Activated CD4-positive, alpha-beta T cell treated with anti-CD3 and anti-CD28 coated beads for 48 hours (primary cell): ENCODE measurements at regions not wholly inside any gene's neighbourhood (a gene's known extent, or its start where the extent isn't known, plus 50 kb on each side); places are given as distances from the start of the nearest gene placed in this dataset.

Experiments used
- DNase-seq: peaks from one replicate; pipeline ENCODE4 v3.0.0-alpha.2; 2020

DNA sequence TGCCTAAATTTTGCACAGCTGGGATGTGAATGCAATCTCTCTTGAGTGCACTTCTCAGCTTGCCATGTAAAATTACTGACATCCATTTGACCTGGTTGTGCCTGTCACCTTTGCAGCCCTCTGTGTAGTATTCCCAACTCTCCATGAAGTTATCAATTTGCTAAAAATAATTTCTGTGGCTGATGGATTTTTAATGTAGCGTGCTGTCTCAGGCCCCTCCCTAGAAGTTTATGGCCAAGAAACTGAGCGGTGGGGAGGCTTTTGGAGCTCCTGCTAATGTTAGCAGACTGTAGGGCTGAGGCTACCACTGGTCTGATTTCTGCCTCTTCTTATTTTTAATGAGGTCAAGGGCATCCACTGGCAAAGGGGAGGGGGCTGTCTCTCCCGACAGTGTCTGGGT lies 577.0 kb upstream of the DPP6 start:
- DNase-seq, result no peak

DNA sequence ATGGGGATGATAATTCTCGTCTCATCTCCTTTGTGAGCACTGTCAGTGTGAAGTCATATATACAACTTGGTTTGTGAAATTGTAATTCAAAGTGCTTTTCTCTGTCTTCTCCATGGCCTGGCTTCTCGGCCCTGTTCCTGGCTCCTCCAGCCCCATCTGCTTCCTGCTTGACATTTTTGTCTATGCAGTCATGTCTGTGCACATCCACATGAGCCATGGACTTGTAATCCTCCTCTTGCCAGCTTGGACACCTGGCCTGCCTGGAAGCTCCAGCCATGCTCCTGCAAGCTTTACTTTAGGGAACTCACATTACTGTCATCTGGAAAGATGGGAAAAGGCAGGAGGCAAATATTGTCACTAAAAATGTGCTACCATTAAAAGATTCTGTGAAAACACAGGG lies 576.0 kb upstream of the DPP6 start:
- no peak for DNase-seq

DNA sequence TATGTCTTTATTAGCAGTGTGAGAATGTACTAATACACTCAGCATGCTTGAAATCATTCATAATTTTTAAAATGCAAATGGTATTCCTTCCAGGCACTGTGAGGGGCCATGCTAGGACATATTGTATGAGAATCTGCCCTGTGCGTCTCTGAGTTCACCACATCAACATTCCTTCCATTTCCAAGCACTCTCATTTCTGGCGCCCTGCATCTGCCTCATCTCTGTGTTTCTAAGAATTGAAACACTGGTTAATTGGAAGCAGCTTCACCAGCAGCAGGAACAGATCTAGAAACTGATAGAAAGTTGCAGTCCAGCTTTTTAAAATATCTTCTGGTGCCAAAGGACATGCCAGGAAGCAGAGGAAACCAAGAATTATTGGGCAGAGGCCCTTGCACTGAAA lies 555.9 kb upstream of the DPP6 start:
- DNase-seq, result no peak

DNA sequence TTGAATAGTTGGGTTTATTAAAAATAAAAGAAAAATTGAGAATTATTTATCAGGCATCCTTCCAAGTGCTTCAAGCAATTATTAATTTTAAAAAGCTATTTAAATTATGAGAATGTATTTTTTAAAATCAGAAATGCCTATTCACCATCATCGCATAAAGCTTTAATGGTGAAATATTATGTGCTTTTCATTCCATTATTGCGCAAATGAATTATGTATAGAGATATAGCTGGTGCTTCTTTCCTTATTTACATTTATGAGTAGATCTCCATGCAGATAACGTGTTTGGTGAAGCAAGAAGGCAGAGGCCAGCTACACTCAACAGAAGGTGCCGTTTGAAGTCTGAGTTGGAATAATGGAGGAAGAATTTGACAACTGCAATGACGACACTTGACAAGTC lies 549.1 kb upstream of the DPP6 start:
- DNase-seq, result no peak

DNA sequence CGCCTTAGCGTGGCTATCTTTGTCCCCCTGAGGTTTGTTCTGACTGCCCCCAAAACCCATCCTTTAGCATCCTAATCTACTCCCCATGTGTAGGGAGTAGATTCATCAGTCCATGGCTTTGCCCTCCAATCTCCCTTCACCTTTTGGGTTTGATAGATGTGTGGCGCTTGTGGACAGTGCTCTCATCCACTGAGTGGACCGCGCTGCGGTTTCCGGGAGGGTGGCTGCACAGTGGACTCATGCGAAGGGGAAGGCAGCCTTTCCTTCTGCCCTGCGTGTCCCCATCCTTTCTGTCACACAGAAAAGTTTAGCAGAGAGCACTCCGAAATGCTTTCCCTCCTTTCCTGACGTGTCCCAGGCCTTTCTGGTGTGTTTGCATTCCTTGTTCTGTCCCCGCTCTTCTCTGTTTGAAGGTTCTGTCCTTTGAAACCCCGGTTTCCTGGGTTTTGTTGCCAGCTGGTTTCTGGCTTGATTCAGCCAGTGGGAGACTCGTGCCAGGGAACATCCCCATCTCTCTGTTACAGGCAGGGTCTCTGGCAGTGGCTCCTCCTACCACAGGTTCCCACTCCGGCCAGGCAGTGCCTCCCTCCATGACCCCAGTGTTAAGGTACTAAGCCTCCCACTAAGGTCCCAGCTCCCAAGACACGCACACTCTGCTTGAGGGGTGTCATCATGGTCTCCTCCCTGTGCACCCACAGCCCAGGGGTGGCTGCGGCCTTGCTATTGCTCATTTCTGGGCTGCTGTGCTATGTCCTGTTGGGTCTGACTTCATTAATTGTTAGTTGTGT lies 547.7 kb upstream of the DPP6 start:
- no peak for DNase-seq

DNA sequence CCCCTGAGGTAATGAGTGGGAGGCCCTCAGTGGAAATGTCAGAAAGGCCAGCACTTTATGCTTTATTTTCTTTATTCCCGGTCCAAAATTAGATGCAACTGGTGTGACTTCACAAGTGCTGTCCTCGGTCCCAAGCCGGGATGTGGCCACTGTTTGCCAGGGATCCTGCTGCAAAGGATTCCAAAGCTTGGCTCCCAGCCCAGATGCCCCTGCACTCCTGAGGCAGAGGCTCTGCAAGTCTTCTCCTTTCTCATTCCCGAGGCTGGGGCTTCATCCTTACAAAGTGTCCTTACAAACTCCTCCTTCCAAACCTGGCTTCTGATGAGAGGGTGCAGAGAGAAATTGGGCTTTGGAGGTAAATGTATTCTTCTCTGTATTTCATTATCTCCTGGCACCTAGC lies 544.3 kb upstream of the DPP6 start:
- no peak for DNase-seq

DNA sequence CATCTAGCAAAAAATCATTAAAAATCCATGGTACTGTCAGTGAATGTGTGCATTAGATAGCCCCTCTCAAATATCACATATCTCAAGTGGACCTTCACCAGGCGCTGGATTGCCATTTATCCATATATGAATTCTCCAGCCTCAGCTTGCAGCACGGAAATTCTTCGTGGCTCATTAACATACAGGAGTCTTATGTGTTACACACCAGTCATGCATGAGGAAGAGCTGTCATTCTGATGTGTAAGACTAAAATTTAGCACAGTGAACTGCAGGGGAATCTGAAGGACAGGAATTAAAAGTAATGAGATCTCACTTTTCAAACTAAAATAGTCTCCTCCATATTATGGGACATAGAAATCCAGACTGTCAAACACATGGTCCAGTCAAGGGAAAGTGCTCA lies 542.4 kb upstream of the DPP6 start:
- DNase-seq, result no peak

DNA sequence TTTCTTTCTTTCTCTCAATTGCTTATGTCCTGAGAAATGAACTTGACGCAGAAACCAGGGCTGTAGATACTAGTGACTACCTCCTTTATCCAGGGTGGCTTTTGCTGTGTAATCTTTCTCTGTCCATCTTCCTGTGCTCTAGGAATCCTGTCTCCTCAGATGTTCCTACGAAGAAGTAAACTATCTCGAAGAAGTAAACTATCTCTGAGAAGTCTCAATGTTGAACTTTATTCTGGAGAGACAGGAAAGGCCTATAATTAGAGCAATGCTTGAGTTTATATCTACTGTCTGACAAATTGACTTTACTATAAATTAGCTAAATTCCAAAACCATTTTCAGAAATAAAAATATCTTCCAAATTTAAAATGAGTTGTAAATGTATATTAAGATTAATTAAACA lies 541.5 kb upstream of the DPP6 start:
- DNase-seq, result no peak

DNA sequence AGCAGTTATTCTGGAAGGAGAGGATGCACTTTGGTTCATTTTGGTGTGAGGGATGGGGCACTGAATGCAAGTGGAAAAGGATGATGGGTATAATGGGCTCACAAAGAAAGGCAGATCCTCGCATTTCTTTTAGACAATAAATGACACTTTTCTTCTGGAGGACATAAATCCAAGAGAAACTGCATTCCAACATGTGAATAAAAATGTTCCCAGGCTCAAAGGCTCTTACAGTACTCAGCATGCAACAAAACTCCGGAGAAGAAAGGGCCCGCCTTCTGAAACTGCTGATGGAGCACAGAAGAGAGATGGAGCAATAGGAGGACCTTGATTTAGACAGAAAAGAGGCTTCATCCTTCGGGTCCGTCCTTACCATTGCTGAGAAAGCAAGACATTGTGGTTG lies 538.2 kb upstream of the DPP6 start:
- DNase-seq, result no peak

DNA sequence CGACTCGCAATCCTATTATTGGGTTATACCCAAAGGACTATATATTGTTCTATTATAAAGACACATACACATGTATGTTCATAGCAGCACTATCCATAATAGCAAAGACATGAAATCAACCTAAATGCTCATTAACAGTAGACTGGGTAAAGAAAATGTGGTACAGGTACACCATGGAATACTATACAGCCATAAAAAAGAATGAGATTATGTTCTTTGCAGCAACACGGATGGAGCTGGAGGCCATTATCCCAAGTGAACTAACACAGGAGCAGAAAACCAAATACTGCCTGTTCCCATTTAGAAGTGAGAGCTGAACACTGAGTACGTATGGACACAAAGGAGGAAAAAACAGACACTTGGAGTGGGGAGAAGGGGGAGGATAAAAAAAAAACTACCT lies 536.8 kb upstream of the DPP6 start:
- no peak for DNase-seq

DNA sequence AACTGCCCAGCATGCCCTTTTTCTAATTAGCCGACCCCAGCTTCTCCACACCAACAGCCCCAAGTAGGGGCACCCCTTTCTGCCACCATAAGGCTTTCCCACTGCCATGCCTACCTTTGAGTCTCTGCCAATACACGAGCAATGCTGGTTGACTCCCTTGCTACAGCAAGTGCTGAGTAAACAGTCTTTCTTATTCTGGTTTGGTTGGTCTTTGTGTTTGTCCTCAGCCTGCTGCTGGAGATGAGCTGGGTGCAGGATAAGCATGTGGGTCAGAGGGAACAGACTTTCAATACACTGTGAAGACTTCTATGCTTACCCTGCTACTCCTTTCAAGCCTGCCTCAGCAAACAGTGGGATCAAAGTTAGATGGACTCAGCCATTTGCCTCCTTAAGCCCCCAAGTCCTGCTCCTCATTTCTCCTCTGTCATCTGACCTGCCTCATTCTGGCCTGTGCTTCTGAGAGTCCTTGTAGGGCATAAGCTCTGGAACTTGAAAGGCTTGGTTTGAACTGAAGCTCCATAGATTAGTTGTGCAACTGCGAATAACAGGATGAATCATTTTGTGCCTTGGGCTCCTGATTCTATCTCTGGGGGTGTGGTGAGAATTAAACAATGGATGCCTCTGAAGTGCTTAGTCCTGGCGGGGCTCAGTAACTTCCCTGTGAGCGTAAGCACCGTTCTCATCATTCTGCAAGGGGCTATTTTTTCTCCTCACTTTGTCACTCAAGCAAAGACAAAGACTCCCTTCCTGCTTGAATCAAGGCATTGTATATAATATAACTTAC lies 533.8 kb upstream of the DPP6 start:
- no peak for DNase-seq

DNA sequence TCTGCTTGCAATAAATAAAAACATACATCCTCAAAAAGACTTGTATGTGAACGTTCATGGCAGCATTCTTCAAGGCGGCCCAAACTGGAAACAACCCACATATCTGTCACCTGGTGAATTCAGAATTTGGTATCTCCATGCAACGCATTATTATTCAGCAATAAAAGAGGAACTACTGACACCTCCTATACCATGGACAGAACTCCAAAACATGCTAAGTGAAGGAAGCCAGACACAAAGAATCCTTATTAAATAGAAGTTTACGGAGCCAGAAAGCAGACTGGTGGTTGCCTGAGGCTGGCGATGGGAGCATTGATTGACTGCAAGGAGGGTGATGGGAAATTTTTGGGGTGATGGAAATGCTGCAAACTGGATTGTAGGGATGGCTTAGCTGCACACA lies 530.8 kb upstream of the DPP6 start:
- DNase-seq, result no peak

DNA sequence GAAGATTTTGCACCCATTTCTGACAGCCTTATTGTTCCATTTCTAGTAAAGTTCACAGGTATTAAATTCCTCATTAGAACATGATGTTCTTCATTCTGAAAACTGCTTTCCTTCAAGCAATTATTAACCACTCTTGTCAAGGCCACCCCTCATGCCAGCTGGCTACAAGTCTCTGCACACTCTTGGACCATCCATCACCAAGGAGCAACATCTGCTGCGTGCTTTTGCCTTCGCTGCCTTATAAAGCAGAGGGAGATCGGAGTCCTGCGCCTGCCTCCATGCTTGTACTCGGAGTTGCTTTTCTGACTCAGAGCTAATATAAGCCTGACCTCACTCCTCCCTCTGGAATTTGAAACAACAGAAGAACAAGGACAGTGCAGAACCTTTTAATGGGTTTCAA lies 529.9 kb upstream of the DPP6 start:
- no peak for DNase-seq

DNA sequence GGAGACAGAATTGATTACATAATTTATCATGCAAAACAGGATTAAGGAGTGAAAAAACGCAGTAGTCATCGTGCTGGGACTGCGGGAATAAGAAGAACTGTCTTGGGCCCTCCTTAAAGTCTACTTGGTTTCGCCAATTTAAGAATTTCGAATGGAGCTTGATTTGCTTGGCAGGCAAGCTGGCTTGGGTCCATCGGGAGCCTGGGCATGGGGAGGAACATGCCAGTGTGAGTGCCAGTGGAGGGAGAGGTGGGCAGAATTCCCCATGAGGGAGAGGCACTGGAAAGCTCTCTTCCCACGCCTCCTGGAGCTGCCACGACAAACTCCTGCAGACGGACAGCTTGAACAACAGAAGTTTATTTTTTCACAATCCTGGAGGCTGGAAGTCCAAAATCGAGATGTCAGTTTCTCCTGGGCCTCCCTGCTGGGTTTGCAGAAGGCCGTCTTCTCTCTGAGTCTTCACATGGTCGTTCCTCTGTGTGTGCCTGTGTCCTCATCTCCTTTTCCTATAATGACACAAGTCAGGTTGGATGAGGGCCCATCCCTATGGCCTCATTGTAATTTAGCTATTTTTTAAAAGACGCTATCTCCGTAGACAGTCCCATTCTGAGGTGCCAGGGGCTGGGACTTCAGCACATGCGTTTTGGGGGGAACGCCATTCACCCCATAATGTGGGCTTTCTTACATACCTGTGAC lies 528.7 kb upstream of the DPP6 start:
- DNase-seq, result no peak

DNA sequence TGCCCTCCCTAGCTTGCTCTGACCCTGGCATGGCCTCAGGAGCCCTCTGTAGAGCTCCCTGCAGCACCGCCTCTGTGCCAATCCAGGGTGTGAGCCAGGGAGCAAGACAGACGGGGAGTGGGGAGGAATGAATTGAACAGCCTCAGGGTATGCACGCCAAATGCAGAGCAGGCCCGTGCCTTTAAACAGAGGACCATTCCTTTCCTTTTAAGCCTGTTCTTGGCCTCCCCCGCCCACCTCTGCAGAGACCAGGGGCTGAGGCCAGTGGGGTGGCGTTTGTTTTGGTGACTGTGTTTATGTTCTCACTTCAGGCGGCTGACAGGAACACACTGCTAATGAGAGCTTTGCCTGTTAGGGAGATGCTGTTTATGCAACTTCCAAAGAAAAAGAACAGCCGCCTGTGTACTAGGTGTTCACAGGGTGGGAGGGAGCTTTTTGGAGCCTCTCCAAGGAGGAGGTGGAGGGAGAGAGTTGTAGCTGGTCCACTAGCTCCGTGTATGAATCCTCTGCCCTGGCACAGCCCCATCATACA lies 528.1 kb upstream of the DPP6 start:
- no peak for DNase-seq

DNA sequence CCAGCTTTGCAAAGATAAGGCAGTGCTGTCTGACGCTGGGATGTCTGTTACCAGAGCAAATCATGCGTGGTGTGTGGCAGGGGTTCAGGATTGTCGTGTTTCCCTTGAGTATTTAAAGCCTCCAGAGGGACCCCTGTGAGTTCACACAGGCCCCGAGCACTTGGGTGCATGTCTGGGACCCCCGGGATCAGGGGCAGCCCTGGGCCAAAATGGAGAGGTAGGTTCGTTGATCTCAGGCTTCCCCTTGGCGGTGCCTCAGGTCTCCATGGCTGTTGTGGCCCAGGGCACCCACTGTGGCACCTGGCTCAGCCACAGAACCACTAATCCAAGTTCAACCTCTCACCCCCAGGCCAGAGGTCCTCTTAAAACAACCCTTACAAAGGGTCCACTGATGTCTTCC lies 523.1 kb upstream of the DPP6 start:
- no peak for DNase-seq

DNA sequence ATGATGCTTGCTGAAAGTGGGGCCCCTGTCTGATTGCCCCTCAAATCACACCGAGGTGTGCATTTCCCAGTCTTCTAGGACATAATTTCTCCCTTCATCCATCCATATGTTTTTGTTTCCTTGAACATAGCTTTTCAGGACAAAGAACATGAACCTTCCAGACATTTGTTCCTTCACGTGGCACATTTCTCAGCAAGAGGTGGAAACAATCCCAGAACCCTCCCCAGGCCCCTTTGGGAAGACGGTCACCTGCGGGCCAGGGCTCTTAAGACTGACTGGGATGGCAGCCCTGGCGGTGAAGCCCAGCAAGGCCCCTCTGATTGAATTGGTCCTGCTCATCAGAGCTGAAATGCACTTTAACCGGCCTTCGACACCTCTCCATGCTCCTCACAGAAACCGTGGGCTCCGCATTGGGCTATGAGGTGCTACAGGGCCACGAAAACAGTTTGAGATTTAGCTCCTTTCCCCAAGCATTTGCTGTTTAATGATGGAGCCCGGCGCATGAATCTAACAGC lies 522.5 kb upstream of the DPP6 start:
- DNase-seq, result no peak

DNA sequence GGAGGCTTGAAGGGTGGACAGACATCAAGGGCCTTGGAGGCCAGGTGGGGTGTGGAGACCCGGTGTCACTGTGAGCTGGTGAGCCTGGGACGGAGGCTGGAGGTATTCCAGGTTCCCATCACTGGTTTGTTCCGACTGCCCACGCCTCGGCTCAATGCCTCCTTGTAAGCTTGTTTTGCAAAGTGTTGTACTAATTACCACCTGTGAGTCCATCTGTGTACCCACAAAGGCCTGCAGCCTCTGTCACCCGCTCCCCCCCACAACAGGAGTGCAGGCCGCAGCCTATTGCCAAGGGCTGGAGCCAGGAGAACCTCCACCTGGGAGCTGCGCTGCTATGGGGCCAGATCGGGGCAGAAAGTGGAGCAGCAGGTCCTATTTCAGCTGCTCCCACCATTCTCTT lies 521.8 kb upstream of the DPP6 start:
- no peak for DNase-seq

DNA sequence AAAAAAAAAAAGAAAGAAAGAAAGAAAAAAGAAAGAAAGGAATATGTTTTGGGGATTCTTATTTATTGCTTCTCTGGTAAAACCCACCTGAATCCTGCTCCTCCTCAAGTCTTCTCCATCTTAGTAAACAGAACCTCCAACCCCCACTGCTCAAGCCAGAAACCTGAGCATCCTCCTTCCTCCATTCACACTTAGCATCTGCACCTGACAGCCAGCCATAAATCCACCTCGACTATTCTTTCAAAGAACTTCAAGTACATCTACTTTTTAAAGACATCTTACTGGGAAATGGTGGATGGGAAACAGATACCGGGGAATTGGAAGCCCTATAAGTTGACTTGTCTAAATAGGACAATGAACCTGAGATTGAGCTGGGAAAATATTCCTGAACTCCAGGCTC lies 519.9 kb upstream of the DPP6 start:
- DNase-seq, result no peak

DNA sequence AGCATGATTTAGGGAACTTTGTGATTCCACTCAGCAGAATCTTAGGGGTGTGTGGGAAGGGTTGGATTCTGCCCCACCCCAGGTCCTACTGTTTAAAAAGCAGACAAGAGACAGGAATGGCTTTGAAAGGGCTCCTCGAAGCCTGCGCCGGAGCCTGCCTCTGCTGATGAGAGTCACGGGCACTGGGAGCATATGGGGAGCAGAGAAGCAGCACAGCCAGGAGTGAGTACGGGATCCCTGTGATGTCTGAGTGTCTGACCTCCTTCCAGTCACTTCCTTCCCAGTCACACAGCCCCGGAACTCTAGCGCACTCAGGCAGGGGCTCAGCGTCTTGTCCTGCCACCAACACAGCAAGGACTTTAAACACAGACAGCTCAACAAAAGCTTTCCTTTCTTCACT lies 514.9 kb upstream of the DPP6 start:
- DNase-seq, result no peak

DNA sequence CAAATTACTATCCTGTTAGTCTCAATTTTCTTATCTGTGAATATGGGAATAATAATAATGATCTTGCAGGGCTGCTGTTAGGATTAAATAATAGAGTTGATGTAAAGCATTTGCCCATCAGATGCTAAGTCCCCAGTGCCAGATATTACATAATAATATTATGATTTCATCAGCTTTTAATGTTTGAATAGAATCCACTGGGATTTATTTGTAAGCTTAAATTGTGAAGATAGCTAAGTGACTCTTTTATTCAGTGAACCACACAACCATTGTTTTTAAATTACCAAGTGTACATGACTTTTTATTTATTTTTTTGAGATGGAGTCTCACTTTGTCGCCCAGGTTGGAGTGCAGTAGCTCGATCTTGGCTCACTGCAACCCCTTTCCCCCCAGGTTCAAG lies 510.3 kb upstream of the DPP6 start:
- no peak for DNase-seq

DNA sequence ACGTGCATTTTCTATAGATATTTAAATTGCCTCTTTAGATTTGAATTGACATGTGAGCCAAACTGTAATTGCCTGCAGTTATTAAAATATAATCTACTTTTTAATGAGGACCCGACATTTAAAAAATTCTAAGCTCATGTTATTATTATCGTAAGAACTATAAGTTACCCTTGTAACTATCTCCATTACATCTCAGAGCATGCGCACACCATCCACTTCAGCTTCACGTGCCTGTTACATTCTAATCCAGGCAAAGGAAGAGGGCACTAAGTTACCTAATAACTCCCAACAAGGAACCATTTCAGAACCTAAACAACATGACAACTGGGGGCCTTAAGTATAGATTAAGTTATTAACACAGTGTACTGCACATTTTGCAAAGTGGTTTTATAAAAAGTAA lies 509.0 kb upstream of the DPP6 start:
- DNase-seq, result no peak

DNA sequence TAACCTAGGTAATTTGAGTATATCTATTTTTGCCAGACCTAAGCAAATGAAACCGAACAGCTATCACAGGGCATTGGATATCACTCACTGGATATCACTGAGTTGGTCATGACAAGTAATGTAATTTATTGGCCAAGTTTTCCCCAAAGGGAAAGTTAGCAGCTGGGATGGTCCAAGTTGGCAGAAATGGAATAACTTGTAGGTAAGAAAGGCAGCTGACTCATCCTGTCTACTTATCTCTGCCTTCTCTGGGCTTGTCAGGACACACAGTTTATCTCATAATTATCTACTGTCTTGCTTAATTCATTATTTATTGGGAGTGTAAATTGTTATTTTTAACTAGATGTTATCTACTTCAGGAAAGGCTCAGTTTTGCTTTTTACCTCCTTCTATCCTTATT lies 502.0 kb upstream of the DPP6 start:
- no peak for DNase-seq

DNA sequence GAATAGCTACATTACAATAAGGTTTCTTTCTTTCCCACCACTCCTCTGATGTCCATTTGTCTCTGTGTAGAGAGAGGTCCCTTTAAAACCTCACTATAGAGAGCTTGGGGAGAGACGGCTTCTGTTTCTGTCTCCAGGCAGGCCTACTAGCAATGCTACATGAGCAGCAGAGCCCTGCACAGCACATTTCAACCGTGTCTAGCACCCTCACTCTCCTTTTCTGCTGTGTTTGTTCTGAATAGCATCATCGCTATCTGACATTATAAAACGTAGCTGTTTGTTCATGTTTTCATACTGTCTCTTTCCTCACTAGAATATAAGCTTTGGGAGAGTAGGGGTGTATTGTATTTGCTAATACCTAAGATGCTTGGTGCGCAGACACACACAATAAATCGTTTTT lies 487.8 kb upstream of the DPP6 start:
- DNase-seq, result no peak
